ENCODE measurements at regions not wholly inside any gene's neighbourhood (a gene's known extent, or its start where the extent isn't known, plus 50 kb on each side); places are given as distances from the start of the nearest gene placed in this dataset.

DNA sequence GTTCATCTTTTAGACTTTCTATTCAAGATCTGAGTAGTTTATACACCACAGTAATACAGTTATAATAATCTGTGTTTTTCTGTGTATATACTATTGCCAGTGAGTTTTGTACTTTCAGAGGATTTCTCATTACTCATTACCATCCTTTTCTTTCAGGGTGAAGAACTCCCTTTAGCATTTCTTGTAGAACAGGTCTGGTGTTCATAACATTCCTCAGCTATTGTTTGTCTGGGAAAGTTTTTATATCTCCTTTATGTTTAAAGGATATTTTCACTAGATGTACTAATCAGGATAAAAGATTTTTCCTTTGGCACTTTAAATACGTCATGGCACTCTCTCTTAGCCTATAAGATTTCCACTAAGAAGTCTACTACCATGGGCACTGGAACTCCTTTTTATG lies 705.5 kb downstream of the SLC4A3 start:
- Mint-ChIP-seq H3K4me3 (no peak overlapping the region), H3K4me1 (no peaks in the 10 kb centered on the region), H3K27me3 (ENCODE audit: low read depth) (no peaks in the 10 kb centered on the region), H3K36me3 (ENCODE audit: low read depth) (peaks cover 12% of the 10 kb centered on the region), H3K27ac (ENCODE audit: unreplicated experiment) (no peak overlapping the region), H3K9me3 (peaks cover 19% of the 10 kb centered on the region)
- TF ChIP-seq, protein P1, sequence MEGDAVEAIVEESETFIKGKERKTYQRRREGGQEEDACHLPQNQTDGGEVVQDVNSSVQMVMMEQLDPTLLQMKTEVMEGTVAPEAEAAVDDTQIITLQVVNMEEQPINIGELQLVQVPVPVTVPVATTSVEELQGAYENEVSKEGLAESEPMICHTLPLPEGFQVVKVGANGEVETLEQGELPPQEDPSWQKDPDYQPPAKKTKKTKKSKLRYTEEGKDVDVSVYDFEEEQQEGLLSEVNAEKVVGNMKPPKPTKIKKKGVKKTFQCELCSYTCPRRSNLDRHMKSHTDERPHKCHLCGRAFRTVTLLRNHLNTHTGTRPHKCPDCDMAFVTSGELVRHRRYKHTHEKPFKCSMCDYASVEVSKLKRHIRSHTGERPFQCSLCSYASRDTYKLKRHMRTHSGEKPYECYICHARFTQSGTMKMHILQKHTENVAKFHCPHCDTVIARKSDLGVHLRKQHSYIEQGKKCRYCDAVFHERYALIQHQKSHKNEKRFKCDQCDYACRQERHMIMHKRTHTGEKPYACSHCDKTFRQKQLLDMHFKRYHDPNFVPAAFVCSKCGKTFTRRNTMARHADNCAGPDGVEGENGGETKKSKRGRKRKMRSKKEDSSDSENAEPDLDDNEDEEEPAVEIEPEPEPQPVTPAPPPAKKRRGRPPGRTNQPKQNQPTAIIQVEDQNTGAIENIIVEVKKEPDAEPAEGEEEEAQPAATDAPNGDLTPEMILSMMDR (conservative IDR thresholded peaks at IDR 0.05): no peak
- no peak for DNase-seq (ENCODE audit: low read depth, low spot score)

- Mint-ChIP-seq H3K4me3 (no peak overlapping the region), H3K4me1 (no peaks in the 10 kb centered on the region), H3K36me3 (ENCODE audit: low read depth) (peaks cover 12% of the 10 kb centered on the region), H3K27ac (ENCODE audit: unreplicated experiment) (peak overlapping the region; percentile 38), H3K27me3 (ENCODE audit: low read depth) (no peaks in the 10 kb centered on the region), H3K9me3 (peaks cover 13% of the 10 kb centered on the region)
- TF ChIP-seq, protein P1 (conservative IDR thresholded peaks at IDR 0.05): no peak
- no peak for DNase-seq (ENCODE audit: low read depth, low spot score)
These were observed 706.8 kb downstream of the SLC4A3 start for GRCh38 chr2:220334210-220334609.

DNA sequence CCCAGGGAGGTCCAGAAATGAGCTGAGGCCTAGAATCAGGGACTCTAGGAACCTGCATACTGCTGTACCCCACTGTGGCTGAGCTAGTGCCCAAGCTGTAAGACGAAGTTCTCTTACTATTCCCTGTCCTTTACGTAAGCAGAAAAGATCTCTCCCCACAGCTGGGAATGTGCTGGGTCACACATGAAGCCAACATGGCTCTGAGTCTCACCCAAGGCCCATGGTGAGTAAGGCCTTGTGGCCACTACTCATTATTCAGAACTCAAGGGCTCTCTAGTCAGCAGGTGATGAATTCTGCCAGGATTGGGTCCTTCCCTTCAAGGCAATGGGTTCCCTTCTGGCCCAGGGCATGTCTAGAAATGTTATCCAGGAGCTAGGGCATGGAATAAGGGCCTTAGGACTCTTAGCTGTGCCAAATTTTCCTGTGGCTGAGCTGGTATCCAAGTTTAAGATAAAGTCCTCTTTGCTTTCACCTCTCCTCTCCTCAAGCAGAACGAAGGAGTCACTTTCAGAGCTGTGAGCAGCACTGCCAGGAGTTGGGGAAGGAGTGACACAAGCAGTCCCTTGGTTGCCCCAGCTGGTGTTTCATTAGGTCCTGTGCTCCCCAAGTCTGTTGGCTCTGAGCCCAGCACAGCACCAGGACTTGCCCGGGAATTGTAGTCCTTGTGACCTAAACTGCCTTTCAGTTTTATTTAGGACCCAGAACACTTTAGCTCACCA lies 707.6 kb downstream of the SLC4A3 start:
- no peak for DNase-seq (ENCODE audit: low read depth, low spot score)
- TF ChIP-seq, protein P1 (conservative IDR thresholded peaks at IDR 0.05): no peak
- Mint-ChIP-seq H3K27ac (ENCODE audit: unreplicated experiment) (no peak overlapping the region), H3K27me3 (ENCODE audit: low read depth) (no peaks in the 10 kb centered on the region), H3K36me3 (ENCODE audit: low read depth) (peaks cover 12% of the 10 kb centered on the region), H3K4me3 (no peak overlapping the region), H3K4me1 (no peaks in the 10 kb centered on the region), H3K9me3 (peaks cover 11% of the 10 kb centered on the region)

GRCh38 chr2:220335591-220335915 lies 708.1 kb downstream of the SLC4A3 start:
- H3K4me3 Mint-ChIP-seq: no peak overlapping the region
- no peak overlapping the region for H3K27ac Mint-ChIP-seq (ENCODE audit: unreplicated experiment)
- peaks cover 10% of the 10 kb centered on the region for H3K9me3 Mint-ChIP-seq
- H3K4me1 Mint-ChIP-seq: no peaks in the 10 kb centered on the region
- H3K36me3 Mint-ChIP-seq (ENCODE audit: low read depth): peaks cover 9% of the 10 kb centered on the region
- TF ChIP-seq, protein P1 (conservative IDR thresholded peaks at IDR 0.05): no peak
- no peaks in the 10 kb centered on the region for H3K27me3 Mint-ChIP-seq (ENCODE audit: low read depth)
- DNase-seq (ENCODE audit: low read depth, low spot score): no peak

DNA sequence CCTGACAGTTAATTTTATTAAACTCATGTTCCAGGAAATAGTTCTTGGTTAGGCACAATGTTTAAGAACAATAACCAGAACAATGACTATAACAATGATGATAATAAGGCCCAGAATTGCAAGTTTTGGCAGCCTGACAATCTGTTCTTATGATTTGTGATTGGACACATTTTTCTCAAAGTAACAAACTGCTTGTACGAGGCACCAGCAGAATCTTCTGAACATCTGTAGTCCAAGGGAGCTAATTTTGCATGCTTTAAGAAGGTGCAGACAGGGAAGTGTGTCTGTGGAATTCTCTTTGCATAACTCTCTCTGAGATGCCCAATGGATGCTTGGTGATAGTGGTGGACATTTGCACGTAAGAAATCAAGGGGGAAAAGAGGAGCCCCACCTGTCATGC lies 709.3 kb downstream of the SLC4A3 start:
- Mint-ChIP-seq H3K27ac (ENCODE audit: unreplicated experiment) (no peak overlapping the region), H3K4me3 (no peak overlapping the region), H3K36me3 (ENCODE audit: low read depth) (peaks cover 4% of the 10 kb centered on the region), H3K27me3 (ENCODE audit: low read depth) (no peaks in the 10 kb centered on the region), H3K4me1 (no peaks in the 10 kb centered on the region), H3K9me3 (peaks cover 4% of the 10 kb centered on the region)
- TF ChIP-seq, protein P1 (conservative IDR thresholded peaks at IDR 0.05): no peak
- no peak for DNase-seq (ENCODE audit: low read depth, low spot score)
